Activated effector memory CD4-positive, alpha-beta T cell treated with anti-CD3 and anti-CD28 coated beads, Interleukin-2, amount 50 U/mL, for 16 hours (primary cell): ENCODE measurements at regions not wholly inside any gene's neighbourhood (a gene's known extent, or its start where the extent isn't known, plus 50 kb on each side); places are given as distances from the start of the nearest gene placed in this dataset.
"Not testable (repeated sequence)": the region's sequence is repeated elsewhere in the genome, so short reads cannot be mapped to it uniquely, and the experiment has no call there.

Experiments
- DNase-seq: peaks from one replicate; pipeline ENCODE4 v3.0.0-alpha.2; 2020

GRCh38 chr7:65631236-65631635 lies 241.6 kb upstream of the VKORC1L1 start:
- not testable (repeated sequence) for DNase-seq

GRCh38 chr7:65633587-65634404 lies 239.1 kb upstream of the VKORC1L1 start:
- DNase-seq: not testable (repeated sequence)

GRCh38 chr7:65638918-65639317 lies 234.0 kb upstream of the VKORC1L1 start:
- not testable (repeated sequence) for DNase-seq

GRCh38 chr7:65639717-65640116 lies 233.2 kb upstream of the VKORC1L1 start:
- not testable (repeated sequence) for DNase-seq

- DNase-seq: not testable (repeated sequence)
Observed at GRCh38 chr7:65643498-65643897, 229.4 kb upstream of the VKORC1L1 start.

GRCh38 chr7:65647153-65647964 lies 225.5 kb upstream of the VKORC1L1 start:
- not testable (repeated sequence) for DNase-seq

- DNase-seq: not testable (repeated sequence)
Observed at GRCh38 chr7:65651174-65651573, 221.7 kb upstream of the VKORC1L1 start.

- not testable (repeated sequence) for DNase-seq
Observed at GRCh38 chr7:65651826-65652592, 220.9 kb upstream of the VKORC1L1 start.

GRCh38 chr7:65652669-65653068 lies 220.2 kb upstream of the VKORC1L1 start:
- not testable (repeated sequence) for DNase-seq

- not testable (repeated sequence) for DNase-seq
Observed at GRCh38 chr7:65656494-65657188, 216.2 kb upstream of the VKORC1L1 start.

- not testable (repeated sequence) for DNase-seq
Observed at GRCh38 chr7:65683362-65683761, 189.5 kb upstream of the VKORC1L1 start.

GRCh38 chr7:65699026-65699714 lies 173.7 kb upstream of the VKORC1L1 start:
- not testable (repeated sequence) for DNase-seq

GRCh38 chr7:65699715-65700356 lies 173.0 kb upstream of the VKORC1L1 start:
- not testable (repeated sequence) for DNase-seq

- not testable (repeated sequence) for DNase-seq
Observed at GRCh38 chr7:65719123-65719798, 153.6 kb upstream of the VKORC1L1 start.

GRCh38 chr7:65722361-65722792 lies 150.5 kb upstream of the VKORC1L1 start:
- peak; percentile 86 for DNase-seq

GRCh38 chr7:65727182-65727581 lies 145.7 kb upstream of the VKORC1L1 start:
- not testable (repeated sequence) for DNase-seq

GRCh38 chr7:65731129-65731528 lies 141.7 kb upstream of the VKORC1L1 start:
- DNase-seq: no peak

GRCh38 chr7:65731562-65732035 lies 141.3 kb upstream of the VKORC1L1 start:
- no peak for DNase-seq

GRCh38 chr7:65744406-65744805 lies 128.5 kb upstream of the VKORC1L1 start:
- DNase-seq: no peak

GRCh38 chr7:65746398-65746669 lies 126.5 kb upstream of the VKORC1L1 start:
- DNase-seq: no peak

- no peak for DNase-seq
Observed at GRCh38 chr7:65749039-65749438, 123.8 kb upstream of the VKORC1L1 start.
